ENCODE measurements at regions not wholly inside any gene's neighbourhood (a gene's known extent, or its start where the extent isn't known, plus 50 kb on each side); places are given as distances from the start of the nearest gene placed in this dataset.

- TF ChIP-seq, protein P1, sequence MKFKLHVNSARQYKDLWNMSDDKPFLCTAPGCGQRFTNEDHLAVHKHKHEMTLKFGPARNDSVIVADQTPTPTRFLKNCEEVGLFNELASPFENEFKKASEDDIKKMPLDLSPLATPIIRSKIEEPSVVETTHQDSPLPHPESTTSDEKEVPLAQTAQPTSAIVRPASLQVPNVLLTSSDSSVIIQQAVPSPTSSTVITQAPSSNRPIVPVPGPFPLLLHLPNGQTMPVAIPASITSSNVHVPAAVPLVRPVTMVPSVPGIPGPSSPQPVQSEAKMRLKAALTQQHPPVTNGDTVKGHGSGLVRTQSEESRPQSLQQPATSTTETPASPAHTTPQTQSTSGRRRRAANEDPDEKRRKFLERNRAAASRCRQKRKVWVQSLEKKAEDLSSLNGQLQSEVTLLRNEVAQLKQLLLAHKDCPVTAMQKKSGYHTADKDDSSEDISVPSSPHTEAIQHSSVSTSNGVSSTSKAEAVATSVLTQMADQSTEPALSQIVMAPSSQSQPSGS (IDR thresholded peaks at IDR 0.05; ENCODE audit: low read length) = no peak
- TF ChIP-seq, protein P2, sequence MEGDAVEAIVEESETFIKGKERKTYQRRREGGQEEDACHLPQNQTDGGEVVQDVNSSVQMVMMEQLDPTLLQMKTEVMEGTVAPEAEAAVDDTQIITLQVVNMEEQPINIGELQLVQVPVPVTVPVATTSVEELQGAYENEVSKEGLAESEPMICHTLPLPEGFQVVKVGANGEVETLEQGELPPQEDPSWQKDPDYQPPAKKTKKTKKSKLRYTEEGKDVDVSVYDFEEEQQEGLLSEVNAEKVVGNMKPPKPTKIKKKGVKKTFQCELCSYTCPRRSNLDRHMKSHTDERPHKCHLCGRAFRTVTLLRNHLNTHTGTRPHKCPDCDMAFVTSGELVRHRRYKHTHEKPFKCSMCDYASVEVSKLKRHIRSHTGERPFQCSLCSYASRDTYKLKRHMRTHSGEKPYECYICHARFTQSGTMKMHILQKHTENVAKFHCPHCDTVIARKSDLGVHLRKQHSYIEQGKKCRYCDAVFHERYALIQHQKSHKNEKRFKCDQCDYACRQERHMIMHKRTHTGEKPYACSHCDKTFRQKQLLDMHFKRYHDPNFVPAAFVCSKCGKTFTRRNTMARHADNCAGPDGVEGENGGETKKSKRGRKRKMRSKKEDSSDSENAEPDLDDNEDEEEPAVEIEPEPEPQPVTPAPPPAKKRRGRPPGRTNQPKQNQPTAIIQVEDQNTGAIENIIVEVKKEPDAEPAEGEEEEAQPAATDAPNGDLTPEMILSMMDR (IDR thresholded peaks at IDR 0.05; ENCODE audit: control extremely low read depth in 1 of 3, insufficient read depth in 1 of 3, low read depth in 1 of 3, low read length in 3 of 3) = no peak
- TF ChIP-seq RAD21 (IDR thresholded peaks at IDR 0.05 in 1 of 2, conservative IDR thresholded peaks at IDR 0.05 in 1 of 2; ENCODE audit: low read depth in 2 of 2, low read length in 2 of 2) (no peak), EZH2 (IDR thresholded peaks at IDR 0.05; ENCODE audit: low read depth, low read length, severe bottlenecking) (no peak), POLR2A (IDR thresholded peaks at IDR 0.05; ENCODE audit: control extremely low read depth in 1 of 2, low read depth in 2 of 2, low read length in 2 of 2) (no peak), BRCA1 (IDR thresholded peaks at IDR 0.05; ENCODE audit: low read depth, low read length) (no peak), RFX5 (IDR thresholded peaks at IDR 0.05; ENCODE audit: borderline replicate concordance, low read depth, low read length) (no peak), TEAD4 (IDR thresholded peaks at IDR 0.05; ENCODE audit: low read depth, low read length) (no peak), CREB1 (IDR thresholded peaks at IDR 0.05) (no peak), TAF7 (optimal IDR thresholded peaks at IDR 0.05; ENCODE audit: borderline replicate concordance, low read depth, low read length) (no peak), POLR2AphosphoS5 (IDR thresholded peaks at IDR 0.05; ENCODE audit: low read depth, low read length) (no peak), GABPA (IDR thresholded peaks at IDR 0.05; ENCODE audit: borderline replicate concordance, insufficient read depth, low read length) (no peak), USF2 (IDR thresholded peaks at IDR 0.05; ENCODE audit: low read length) (no peak), CEBPB (IDR thresholded peaks at IDR 0.05; ENCODE audit: low read depth, low read length) (no peak)
These were observed 137.3 kb downstream of the SEC61B start for GRCh38 chr9:99359336-99359735.
